GM18868 (cell line): ENCODE measurements at regions not wholly inside any gene's neighbourhood (a gene's known extent, or its start where the extent isn't known, plus 50 kb on each side); places are given as distances from the start of the nearest gene placed in this dataset.
"Not testable (repeated sequence)": the region's sequence is repeated elsewhere in the genome, so short reads cannot be mapped to it uniquely, and the experiment has no call there.

ENCODE experiments used
- ATAC-seq: cut with Tn5 transposase; IDR thresholded peaks from one replicate; pipeline ENCODE4 v1.9.1; 2021; ENCODE audit warnings: mild to moderate bottlenecking, moderate library complexity; ENCODE audit not compliant: unreplicated experiment

- no peak for ATAC-seq
Measured at GRCh38 chr19:28578786-28579505, 634.0 kb downstream of the UQCRFS1 start.

GRCh38 chr19:28578208-28578607 is 634.7 kb downstream of the UQCRFS1 start:
- no peak for ATAC-seq

GRCh38 chr19:28577666-28578065 is 635.3 kb downstream of the UQCRFS1 start:
- ATAC-seq: no peak

- no peak for ATAC-seq
Measured at GRCh38 chr19:28577233-28577632, 635.7 kb downstream of the UQCRFS1 start.

GRCh38 chr19:28575816-28576215 is 637.1 kb downstream of the UQCRFS1 start:
- no peak for ATAC-seq

GRCh38 chr19:28575312-28575711 is 637.6 kb downstream of the UQCRFS1 start:
- ATAC-seq: not testable (repeated sequence)

- ATAC-seq: no peak
Measured at GRCh38 chr19:28574212-28574611, 638.7 kb downstream of the UQCRFS1 start.

- ATAC-seq: no peak
Measured at GRCh38 chr19:28569132-28570131, 643.5 kb downstream of the UQCRFS1 start.

GRCh38 chr19:28567834-28568233 is 645.1 kb downstream of the UQCRFS1 start:
- no peak for ATAC-seq

GRCh38 chr19:28563964-28564921 is 648.7 kb downstream of the UQCRFS1 start:
- ATAC-seq: no peak

GRCh38 chr19:28560786-28561185 is 652.2 kb downstream of the UQCRFS1 start:
- no peak for ATAC-seq

- ATAC-seq: no peak
Measured at GRCh38 chr19:28558783-28559182, 654.2 kb downstream of the UQCRFS1 start.

- no peak for ATAC-seq
Measured at GRCh38 chr19:28556371-28556770, 656.6 kb downstream of the UQCRFS1 start.

GRCh38 chr19:28555317-28555716 is 657.6 kb downstream of the UQCRFS1 start:
- ATAC-seq: no peak

GRCh38 chr19:28554321-28555091 is 658.4 kb downstream of the UQCRFS1 start:
- no peak for ATAC-seq

- ATAC-seq: no peak
Measured at GRCh38 chr19:28553764-28554163, 659.2 kb downstream of the UQCRFS1 start.

- no peak for ATAC-seq
Measured at GRCh38 chr19:28553005-28553404, 659.9 kb downstream of the UQCRFS1 start.

GRCh38 chr19:28549680-28550277 is 663.2 kb downstream of the UQCRFS1 start:
- ATAC-seq: no peak

- ATAC-seq: no peak
Measured at GRCh38 chr19:28546148-28546685, 666.7 kb downstream of the UQCRFS1 start.
